Breast epithelium (tissue), 4 donors: ENCODE measurements at regions not wholly inside any gene's neighbourhood (a gene's known extent, or its start where the extent isn't known, plus 50 kb on each side); places are given as distances from the start of the nearest gene placed in this dataset.

Source experiments
- DNase-seq, 2 donors: peaks; one replicate each; pipeline ENCODE4 v3.0.0-alpha.2; 2019; ENCODE audit warnings: low spot score in 2 of 2
- H3K27ac ChIP-seq, 2 donors: fragments of 200-600 bp; sonication (generic) in 1 of 2; one replicate each; pipeline ENCODE4 v1.5.1; 2016 to 2019; ENCODE audit warnings: mild to moderate bottlenecking in 1 of 2
- H3K27me3 ChIP-seq, 2 donors: fragments of 200-600 bp; sonication (generic) in 1 of 2; one replicate each; pipeline versions ENCODE4 v1.5.1 to v1.6.0; 2017 to 2019; ENCODE audit warnings: control low read depth in 1 of 2, mild to moderate bottlenecking in 1 of 2
- H3K36me3 ChIP-seq: fragments of 200-600 bp; one replicate; pipeline ENCODE4 v1.5.1; 2019
- H3K4me1 ChIP-seq, 2 donors: fragments of 200-600 bp; sonication (generic); one replicate each; pipeline ENCODE4 v1.5.1; 2016 to 2019; ENCODE audit warnings: control low read depth in 1 of 2
- H3K4me3 ChIP-seq, 3 donors: fragments of 200-600 bp; sonication (generic); 1 replicate in 2 of 3; 2 replicates in 1 of 3; pipeline ENCODE4 v1.5.1; 2016 to 2019; ENCODE audit warnings: mild to moderate bottlenecking in 3 of 3, moderate library complexity in 2 of 3
- H3K9me3 ChIP-seq, 2 donors: fragments of 200-600 bp; sonication (generic) in 1 of 2; one replicate each; pipeline ENCODE4 v1.5.1; 2016 to 2019; ENCODE audit warnings: control low read depth in 1 of 2
- POLR2A ChIP-seq: fragments of 450-650 bp; IDR thresholded peaks from one replicate; pipeline ENCODE4 v1.6.1; 2016; ENCODE audit warnings: antibody characterized with exemption, mild to moderate bottlenecking, moderate library complexity
- POLR2AphosphoS5 ChIP-seq, 3 donors: sonication (generic); formaldehyde crosslinking; IDR thresholded peaks; one replicate each; pipeline ENCODE4 v1.6.1; 2017; ENCODE audit warnings: antibody characterized with exemption in 3 of 3
- intact Hi-C: fragments of 100-400 bp; cut with DNase I; formaldehyde crosslinking; loops from one replicate; pipeline ENCODE4 v1.15.1; 2023; ENCODE audit warnings: low total_unique reads
- TF ChIP-seq, protein P1 (sequence below), 3 donors: fragments of 450-650 bp; IDR thresholded peaks; one replicate each; pipeline ENCODE4 v1.5.1; 2016 to 2017; ENCODE audit warnings: antibody characterized with exemption in 3 of 3, mild to moderate bottlenecking in 3 of 3, moderate library complexity in 3 of 3

DNA sequence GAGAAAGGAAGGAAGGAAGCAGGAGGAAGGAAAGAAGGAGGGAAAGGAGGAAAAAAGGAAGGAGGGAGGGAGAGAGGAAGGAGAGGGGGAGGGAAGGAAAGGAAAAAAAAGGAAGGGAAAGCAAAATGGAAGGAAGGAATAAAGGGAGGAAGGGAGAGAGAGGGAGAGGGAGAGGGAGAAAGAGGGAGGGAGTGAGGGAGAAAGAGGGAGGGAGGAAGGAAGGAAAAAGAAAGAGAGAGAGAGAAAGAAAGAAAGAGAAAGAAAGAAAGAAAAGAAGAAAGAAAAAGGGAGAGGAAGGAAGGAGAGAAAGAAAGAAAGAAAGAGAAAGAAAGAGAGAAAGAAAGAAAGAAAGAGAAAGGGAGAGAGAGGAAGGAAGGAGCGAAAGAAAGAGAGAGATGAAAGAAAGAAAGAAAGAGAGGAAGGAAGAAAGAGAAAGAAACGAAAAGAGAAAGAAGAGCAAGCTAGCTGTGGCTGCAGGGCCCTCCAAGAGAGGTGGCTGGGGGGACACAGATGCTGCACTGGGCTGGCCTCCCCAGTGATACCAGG lies 472.4 kb upstream of the MGMT start:
- no peaks in the 10 kb centered on the region for H3K9me3 ChIP-seq
- H3K27ac ChIP-seq, result no peak overlapping the region
- no peak overlapping the region for H3K4me3 ChIP-seq
- no peaks in the 10 kb centered on the region for H3K36me3 ChIP-seq
- no peaks in the 10 kb centered on the region for H3K27me3 ChIP-seq
- H3K4me1 ChIP-seq, result no peaks in the 10 kb centered on the region
- DNase-seq, result no peak
- TF ChIP-seq POLR2A (no peak), POLR2AphosphoS5 (IDR thresholded peaks at IDR 0.05) (no peak)
- TF ChIP-seq, protein P1, sequence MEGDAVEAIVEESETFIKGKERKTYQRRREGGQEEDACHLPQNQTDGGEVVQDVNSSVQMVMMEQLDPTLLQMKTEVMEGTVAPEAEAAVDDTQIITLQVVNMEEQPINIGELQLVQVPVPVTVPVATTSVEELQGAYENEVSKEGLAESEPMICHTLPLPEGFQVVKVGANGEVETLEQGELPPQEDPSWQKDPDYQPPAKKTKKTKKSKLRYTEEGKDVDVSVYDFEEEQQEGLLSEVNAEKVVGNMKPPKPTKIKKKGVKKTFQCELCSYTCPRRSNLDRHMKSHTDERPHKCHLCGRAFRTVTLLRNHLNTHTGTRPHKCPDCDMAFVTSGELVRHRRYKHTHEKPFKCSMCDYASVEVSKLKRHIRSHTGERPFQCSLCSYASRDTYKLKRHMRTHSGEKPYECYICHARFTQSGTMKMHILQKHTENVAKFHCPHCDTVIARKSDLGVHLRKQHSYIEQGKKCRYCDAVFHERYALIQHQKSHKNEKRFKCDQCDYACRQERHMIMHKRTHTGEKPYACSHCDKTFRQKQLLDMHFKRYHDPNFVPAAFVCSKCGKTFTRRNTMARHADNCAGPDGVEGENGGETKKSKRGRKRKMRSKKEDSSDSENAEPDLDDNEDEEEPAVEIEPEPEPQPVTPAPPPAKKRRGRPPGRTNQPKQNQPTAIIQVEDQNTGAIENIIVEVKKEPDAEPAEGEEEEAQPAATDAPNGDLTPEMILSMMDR (IDR thresholded peaks at IDR 0.05), result no peak
- intact Hi-C loops, result no loop called here

DNA sequence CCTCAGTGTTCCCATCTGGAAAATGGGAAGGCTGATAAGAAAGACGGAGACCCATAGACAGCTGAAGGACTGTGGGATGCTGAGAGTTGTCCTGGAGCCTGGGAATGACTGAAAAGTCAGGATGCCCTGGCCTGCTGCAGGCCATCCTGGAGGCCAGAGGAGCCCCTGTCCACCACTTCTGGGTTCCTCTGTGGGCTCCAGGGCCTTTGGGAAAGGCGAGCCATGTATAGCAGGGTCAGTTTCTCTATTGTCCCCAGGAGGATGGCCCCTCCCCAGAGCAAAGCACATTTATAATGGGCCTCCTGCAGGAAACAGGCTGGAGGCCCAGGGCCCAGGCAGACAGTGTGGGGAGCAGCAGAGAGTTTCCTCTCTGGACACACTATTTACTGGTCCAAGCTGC lies 471.4 kb upstream of the MGMT start:
- H3K4me3 ChIP-seq, result no peak overlapping the region
- intact Hi-C loops, result no loop called here
- TF ChIP-seq, protein P1 (IDR thresholded peaks at IDR 0.05), result no peak

DNA sequence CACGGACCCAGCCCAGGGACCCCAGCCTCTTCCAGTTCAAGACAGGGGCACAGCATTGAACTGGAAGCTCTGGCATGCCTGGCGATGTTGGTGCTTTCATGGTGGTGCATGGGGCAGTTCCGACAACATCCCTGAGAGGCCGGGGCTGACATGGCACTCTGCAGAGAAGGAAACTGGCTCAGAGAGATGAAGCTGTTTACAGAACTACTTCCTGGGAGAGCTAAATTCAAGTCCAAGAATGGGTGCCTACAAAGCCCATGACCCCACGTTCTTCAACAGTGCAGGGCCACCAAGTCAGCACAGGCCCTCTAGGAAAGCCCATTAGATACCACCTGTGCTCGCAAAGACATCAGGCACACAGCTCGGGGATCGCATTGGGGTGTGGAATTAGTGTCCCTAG lies 470.9 kb upstream of the MGMT start:
- DNase-seq, result no peak
- no peaks in the 10 kb centered on the region for H3K27me3 ChIP-seq
- no peaks in the 10 kb centered on the region for H3K9me3 ChIP-seq
- no peak for TF ChIP-seq POLR2A
- no peak for TF ChIP-seq POLR2AphosphoS5 (IDR thresholded peaks at IDR 0.05)
- TF ChIP-seq, protein P1 (IDR thresholded peaks at IDR 0.05), result no peak
- no peaks in the 10 kb centered on the region for H3K4me1 ChIP-seq
- H3K27ac ChIP-seq, result no peak overlapping the region
- intact Hi-C loops, result no loop called here
- no peak overlapping the region for H3K4me3 ChIP-seq
- H3K36me3 ChIP-seq, result no peaks in the 10 kb centered on the region

More for the DNA sequence above, 471.4 kb upstream of the MGMT start:
- no peaks in the 10 kb centered on the region for H3K4me1 ChIP-seq
- no peaks in the 10 kb centered on the region for H3K36me3 ChIP-seq
- H3K9me3 ChIP-seq, result no peaks in the 10 kb centered on the region
- H3K27me3 ChIP-seq, result no peaks in the 10 kb centered on the region
- DNase-seq, result no peak
- H3K27ac ChIP-seq, result no peak overlapping the region

DNA sequence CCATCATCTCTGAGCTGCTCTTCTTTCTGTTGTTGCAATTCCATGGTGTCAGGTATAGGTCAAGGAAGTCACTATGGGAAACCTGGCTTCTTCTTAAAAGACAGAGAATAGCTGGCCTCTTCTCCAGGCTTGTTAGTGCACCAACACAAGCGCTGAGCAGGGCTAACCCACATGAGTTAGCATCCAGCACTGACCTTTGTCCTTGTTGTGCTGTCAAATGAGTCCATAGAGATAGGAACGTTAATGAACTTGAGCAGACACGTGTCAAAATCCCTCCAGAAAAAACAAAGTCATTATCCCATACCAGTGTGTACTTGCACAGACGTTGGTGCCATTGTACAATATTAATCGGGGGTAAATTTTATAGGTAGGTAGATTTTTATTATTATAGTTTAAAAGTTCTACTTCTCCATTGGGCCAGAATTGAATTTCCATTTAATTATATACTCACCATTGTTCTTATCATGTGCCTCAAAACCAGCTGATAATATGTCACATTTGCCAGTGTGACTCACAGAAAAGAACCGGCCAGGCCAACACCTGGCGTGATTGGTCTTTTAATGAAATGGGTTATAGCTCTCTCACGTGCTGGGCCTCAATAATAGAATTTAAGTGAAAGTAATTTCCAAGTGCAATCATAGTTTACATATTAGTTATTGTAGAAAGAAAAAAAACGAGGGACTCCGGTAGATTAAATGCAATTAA lies 468.8 kb upstream of the MGMT start:
- TF ChIP-seq, protein P1 (IDR thresholded peaks at IDR 0.05), result no peak
- no peak for TF ChIP-seq POLR2AphosphoS5 (IDR thresholded peaks at IDR 0.05)
- TF ChIP-seq POLR2A, result no peak
- Histone ChIP-seq H3K27ac (no peak overlapping the region), H3K36me3 (no peaks in the 10 kb centered on the region), H3K9me3 (no peaks in the 10 kb centered on the region), H3K4me1 (no peaks in the 10 kb centered on the region), H3K4me3 (no peak overlapping the region), H3K27me3 (no peaks in the 10 kb centered on the region)
- DNase-seq, result no peak
- intact Hi-C loops, result no loop called here

DNA sequence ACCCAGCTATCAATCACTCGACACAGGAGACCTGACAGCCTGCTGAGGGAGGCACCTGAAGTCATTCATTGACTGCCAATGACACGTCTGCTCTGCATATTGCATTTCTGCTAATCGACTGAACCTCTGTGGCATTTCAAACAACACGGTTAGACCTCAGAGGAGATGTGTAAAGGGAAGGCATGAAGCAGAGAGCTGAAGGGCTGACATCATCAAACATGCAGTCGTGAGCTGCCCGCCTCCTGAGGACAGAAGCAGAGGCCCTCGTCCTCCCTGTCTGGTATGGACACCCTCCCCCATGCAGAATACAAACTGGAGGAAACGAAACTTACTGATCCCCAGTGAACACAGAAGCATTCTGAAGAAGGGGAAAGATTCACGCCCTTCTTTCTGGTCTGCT lies 462.6 kb upstream of the MGMT start:
- Histone ChIP-seq H3K27me3 (no peaks in the 10 kb centered on the region), H3K36me3 (no peaks in the 10 kb centered on the region), H3K9me3 (peaks cover 0 to 8% of the 10 kb centered on the region in 2 donors), H3K27ac (no peak overlapping the region), H3K4me3 (no peak overlapping the region), H3K4me1 (no peaks in the 10 kb centered on the region)
- no peak for DNase-seq
- intact Hi-C loops, result no loop called here
- TF ChIP-seq, protein P1 (IDR thresholded peaks at IDR 0.05), result no peak
- TF ChIP-seq POLR2A, result no peak
- no peak for TF ChIP-seq POLR2AphosphoS5 (IDR thresholded peaks at IDR 0.05)
